HG03095 (cell line): ENCODE measurements at regions not wholly inside any gene's neighbourhood (a gene's known extent, or its start where the extent isn't known, plus 50 kb on each side); places are given as distances from the start of the nearest gene placed in this dataset.
"Not testable (repeated sequence)": the region's sequence is repeated elsewhere in the genome, so short reads cannot be mapped to it uniquely, and the experiment has no call there.

Source experiments
- ATAC-seq: cut with Tn5 transposase; IDR thresholded peaks from one replicate; pipeline ENCODE4 v1.9.1; 2021; ENCODE audit warnings: moderate library complexity; ENCODE audit not compliant: unreplicated experiment

GRCh38 chrX:10469-11458 lies 270.4 kb upstream of the PLCXD1 start:
- not testable (repeated sequence) for ATAC-seq

DNA sequence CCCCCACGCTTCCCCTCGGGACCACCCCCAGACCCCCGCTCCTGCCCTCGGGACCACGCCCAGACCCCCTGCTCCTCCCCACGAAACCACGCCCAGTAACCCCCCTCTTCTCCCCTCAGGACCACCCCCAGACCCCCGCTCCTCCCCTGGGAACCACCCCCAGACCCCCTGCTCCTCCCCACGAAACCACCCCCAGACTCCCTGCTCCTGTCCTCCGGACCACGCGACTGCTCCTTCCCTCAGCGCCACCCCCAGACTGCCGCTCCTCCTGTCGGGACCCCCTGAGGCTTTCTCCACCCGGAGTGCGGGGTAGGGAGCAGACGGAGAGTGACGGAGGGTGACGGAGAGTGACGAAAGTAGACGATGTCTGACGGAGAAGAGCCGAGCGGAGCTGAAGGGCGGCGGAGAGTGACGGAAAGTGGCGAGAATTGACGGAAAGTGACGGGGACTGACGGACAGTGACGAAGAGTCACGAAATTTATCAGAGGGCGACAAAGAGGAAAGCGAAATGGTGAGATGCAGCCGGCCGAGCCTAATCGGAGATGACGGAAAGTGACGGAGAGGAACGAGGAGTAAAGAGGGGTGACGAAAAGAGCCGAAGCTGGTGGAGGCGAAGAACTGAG lies 267.2 kb upstream of the PLCXD1 start:
- ATAC-seq = peak; percentile 47

GRCh38 chrX:14452-14851 lies 266.7 kb upstream of the PLCXD1 start:
- ATAC-seq = not testable (repeated sequence)

GRCh38 chrX:18768-19454 lies 262.3 kb upstream of the PLCXD1 start:
- peak; percentile 95 for ATAC-seq

GRCh38 chrX:19455-19827 lies 261.7 kb upstream of the PLCXD1 start:
- not testable (repeated sequence) for ATAC-seq

GRCh38 chrX:19912-20571 lies 261.1 kb upstream of the PLCXD1 start:
- ATAC-seq = no peak

DNA sequence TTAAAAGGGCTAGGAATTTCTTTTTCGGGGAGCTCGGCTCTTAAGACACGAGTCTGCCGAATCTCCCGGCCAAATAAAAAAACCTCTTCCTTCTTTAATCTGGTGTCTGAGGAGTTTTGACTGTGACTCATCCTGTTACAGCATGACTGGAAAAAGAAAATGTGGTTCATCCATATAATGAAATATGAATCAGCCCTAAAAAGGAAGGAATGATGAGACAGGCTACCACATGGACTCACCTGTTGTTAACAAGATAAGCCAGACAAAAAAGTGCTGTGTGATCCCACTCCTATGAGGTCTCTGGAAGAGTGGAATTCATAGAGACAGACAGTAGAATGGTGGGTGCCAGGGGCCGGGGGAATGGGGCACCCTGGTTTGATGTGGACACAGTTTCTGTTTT lies 257.0 kb upstream of the PLCXD1 start:
- ATAC-seq = not testable (repeated sequence)
